Large intestine (tissue), 3 donors: ENCODE measurements at regions not wholly inside any gene's neighbourhood (a gene's known extent, or its start where the extent isn't known, plus 50 kb on each side); places are given as distances from the start of the nearest gene placed in this dataset.

ENCODE experiments used
- DNase-seq, 2 donors: peaks; one replicate each; pipeline versions ENCODE4 v3.0.0 to v3.0.0-alpha.2; 2013
- H3K27ac ChIP-seq: one replicate; pipeline ENCODE4 v1.5.1; 2013; ENCODE audit warnings: low read length
- H3K27me3 ChIP-seq: 2 replicates; pipeline ENCODE4 v1.6.1; 2013; ENCODE audit warnings: low read length; ENCODE audit not compliant: control insufficient read depth, insufficient read depth
- H3K36me3 ChIP-seq: 2 replicates; pipeline ENCODE4 v1.6.1; 2013; ENCODE audit warnings: low read length; ENCODE audit not compliant: control insufficient read depth, insufficient read depth
- H3K4me1 ChIP-seq: one replicate; pipeline ENCODE4 v1.6.1; 2013; ENCODE audit warnings: low read length; ENCODE audit not compliant: control insufficient read depth, insufficient read depth
- H3K4me3 ChIP-seq: one replicate; pipeline ENCODE4 v1.5.1; 2013; ENCODE audit warnings: low read length
- H3K9me3 ChIP-seq: one replicate; pipeline ENCODE4 v1.6.1; 2013; ENCODE audit warnings: mild to moderate bottlenecking, low read depth, low read length, moderate library complexity; ENCODE audit not compliant: control insufficient read depth
- WGBS: methylation state at CpG from one replicate; pipeline ENCODE4 v1.1.5; 2013; ENCODE audit warnings: low lambda C conversion rate; ENCODE audit not compliant: insufficient coverage; 5-methylcytosine and 5-hydroxymethylcytosine counted together

DNA sequence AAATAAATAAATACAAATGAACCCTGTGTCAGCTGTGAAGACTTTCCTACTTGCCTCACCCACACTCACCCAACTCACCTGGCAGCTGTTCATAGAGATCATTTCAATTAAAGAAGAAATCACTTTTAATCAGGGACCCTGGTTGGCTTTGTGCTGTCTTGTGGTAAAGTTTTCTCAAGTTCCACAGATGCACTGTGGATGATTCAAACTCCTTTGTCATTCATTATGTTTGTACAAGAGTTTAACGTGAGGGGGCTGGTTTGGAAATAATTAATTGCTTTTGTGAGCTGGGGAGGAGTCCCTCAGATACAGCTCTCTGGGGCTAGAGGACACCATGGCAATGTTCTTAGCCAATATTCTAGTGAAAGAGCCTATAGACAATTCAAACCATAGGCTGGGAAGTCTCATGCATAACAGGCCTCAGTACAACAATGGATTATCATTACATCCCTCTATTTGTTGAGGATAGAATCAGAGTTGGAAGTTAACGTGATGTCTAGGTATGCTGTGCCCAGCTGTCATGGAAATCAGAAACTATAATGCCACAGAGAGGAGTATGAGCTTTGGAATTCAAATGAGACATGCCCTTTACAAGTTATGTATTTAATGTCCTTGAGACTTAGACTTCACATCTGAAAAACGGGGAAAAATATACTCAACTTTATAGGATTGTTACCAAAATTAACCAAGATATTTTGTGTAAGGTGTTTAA, 698.5 kb downstream of the KCNA4 start:
- Histone ChIP-seq H3K4me1 (no peaks in the 10 kb centered on the region), H3K27me3 (no peaks in the 10 kb centered on the region), H3K9me3 (no peaks in the 10 kb centered on the region), H3K27ac (no peak overlapping the region), H3K36me3 (no peaks in the 10 kb centered on the region), H3K4me3 (no peak overlapping the region)
- 40% methylated on average over 1 of the region's 3 CpGs for WGBS
- DNase-seq, result no peak

DNA sequence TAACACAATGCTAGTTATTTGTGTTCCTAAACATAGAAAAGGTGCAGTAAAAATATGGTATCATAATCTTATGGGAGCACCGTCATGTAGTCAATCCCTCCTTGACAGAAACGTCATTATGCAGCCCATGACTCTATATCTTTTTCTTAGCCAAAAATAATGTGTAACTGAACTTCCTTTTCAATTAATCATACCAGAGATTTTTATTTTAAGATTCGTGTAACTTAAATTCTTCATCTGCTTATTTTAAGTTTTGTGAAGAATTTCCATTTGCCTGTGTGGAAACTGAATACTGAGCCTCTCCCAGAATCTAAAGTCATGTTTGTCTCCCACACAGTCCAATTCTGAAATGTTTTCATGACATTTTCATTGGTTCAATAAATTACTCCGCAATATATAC, 699.1 kb downstream of the KCNA4 start:
- Histone ChIP-seq H3K36me3 (no peaks in the 10 kb centered on the region), H3K4me1 (no peaks in the 10 kb centered on the region), H3K27me3 (no peaks in the 10 kb centered on the region), H3K9me3 (no peaks in the 10 kb centered on the region), H3K4me3 (no peak overlapping the region), H3K27ac (no peak overlapping the region)
- no peak for DNase-seq
- 90% methylated on average over 3 of the region's 4 CpGs for WGBS

DNA sequence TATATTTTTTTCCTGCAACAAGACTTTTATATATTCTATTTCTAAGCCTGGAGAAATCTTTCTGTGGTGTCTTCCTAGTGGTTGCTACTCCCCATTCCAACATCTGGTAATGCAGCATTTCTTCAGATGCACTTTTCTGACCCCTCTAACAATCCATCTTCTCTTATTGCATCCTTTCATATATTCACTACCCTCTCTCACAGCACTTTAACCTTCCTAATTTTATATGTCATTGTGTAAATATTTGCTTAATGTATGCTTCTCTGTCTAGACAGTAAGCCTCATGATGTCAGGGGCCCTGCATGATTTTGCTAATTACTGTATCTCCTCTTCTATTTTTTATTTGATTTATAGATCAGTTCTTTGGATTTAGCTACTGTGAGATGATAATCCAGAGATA, 701.6 kb downstream of the KCNA4 start:
- H3K9me3 ChIP-seq, result no peaks in the 10 kb centered on the region
- no peak for DNase-seq
- H3K36me3 ChIP-seq, result no peaks in the 10 kb centered on the region
- no peaks in the 10 kb centered on the region for H3K4me1 ChIP-seq
- no peak overlapping the region for H3K27ac ChIP-seq
- H3K4me3 ChIP-seq, result no peak overlapping the region
- no peaks in the 10 kb centered on the region for H3K27me3 ChIP-seq

DNA sequence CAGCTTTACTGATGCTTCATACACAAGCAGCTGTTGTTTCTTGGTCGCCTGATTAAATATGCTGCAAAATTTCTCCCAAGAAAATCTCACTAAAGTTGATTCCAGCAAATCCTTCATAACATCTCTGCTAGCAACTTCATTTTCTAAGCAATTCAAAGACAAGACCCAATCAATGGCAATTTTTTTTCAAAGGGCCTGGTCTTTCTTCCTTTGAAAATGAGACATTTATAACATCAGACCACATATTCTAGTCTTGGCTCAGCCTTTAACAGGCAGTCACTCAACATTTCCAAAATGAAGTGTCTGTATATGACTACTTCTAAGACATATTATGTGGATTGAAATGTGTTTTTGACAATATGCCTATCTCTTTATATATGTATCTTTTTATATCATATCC, 702.6 kb downstream of the KCNA4 start:
- Histone ChIP-seq H3K9me3 (no peaks in the 10 kb centered on the region), H3K27ac (no peak overlapping the region), H3K27me3 (no peaks in the 10 kb centered on the region), H3K36me3 (no peaks in the 10 kb centered on the region), H3K4me1 (no peaks in the 10 kb centered on the region), H3K4me3 (no peak overlapping the region)
- no CpG with 5 or more reads among the region's 1 CpG for WGBS
- no peak for DNase-seq

DNA sequence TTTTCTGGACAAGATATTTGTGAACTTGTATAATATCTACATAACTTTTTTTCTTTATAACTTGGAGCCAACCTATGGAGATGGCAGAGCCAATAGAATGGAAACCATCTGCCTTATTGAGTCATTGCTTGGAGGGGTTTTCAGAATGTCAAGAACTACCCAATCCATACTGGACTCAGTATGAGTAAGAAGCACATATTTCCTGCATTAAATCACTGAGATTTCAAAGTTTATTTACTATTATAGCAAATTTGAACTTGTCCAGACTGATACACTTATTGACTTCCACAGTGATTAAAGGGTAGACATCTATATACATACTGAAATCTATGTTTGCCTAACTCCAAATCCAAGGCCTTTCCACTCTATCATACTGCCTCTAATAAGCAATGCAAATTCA, 704.0 kb downstream of the KCNA4 start:
- H3K4me1 ChIP-seq, result no peaks in the 10 kb centered on the region
- no peak overlapping the region for H3K4me3 ChIP-seq
- no peaks in the 10 kb centered on the region for H3K36me3 ChIP-seq
- H3K27me3 ChIP-seq, result no peaks in the 10 kb centered on the region
- no peaks in the 10 kb centered on the region for H3K9me3 ChIP-seq
- DNase-seq, result no peak
- H3K27ac ChIP-seq, result no peak overlapping the region

DNA sequence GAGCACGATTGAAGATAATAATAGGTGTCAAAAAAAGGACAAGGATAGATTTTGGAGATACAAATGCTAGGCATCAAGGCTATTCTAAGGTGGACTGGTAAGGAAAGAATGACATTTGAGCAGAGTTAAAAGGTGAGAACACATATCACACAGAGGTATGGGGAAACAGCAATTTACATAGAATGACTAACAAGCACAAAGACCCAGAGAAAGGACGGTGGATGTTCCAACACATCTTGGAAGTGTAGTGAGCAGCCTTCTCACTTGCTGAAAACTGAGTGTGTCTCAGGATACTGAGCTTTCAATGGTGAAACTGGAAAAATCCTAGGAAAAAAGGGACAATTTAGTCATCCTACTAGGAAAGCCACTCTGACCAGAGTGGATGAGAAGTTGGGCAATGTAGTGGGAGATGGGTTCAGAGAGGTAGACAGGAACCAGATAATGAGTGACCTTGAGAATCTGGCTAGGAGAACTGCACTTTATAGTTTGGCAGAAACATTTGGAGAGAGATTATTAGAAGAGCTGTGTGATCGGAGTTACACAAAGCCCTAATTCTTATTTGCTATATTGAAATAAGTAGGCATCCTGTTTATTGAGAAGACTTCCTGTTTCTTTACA, 706.0 kb downstream of the KCNA4 start:
- no peak overlapping the region for H3K4me3 ChIP-seq
- no peaks in the 10 kb centered on the region for H3K36me3 ChIP-seq
- no peaks in the 10 kb centered on the region for H3K27me3 ChIP-seq
- no peak overlapping the region for H3K27ac ChIP-seq
- no peak for DNase-seq
- 17% methylated on average over 1 of the region's 3 CpGs for WGBS
- no peaks in the 10 kb centered on the region for H3K9me3 ChIP-seq
- H3K4me1 ChIP-seq, result no peaks in the 10 kb centered on the region

DNA sequence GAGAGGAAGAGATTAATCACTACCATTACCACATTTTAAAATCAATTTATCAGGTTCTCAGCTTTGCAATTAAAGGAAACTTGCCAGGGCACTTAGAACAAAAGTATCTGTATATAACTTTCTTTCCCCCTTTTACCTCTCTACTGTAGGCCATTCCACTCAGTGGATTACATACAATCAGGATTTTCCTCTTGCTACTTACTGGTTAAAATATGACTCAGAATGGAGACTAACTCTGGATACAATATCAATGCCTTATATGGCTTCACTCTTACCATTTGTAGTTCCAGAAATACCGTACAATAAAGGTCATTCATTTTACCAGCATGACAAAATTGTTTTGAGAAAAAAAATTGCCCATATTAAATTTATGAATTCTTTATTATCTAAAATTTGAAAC, 706.8 kb downstream of the KCNA4 start:
- no peaks in the 10 kb centered on the region for H3K36me3 ChIP-seq
- whole genome bisulfite sequencing, result 50% methylated on average over 1 of the region's 1 CpG
- H3K4me1 ChIP-seq, result no peaks in the 10 kb centered on the region
- no peak for DNase-seq
- H3K4me3 ChIP-seq, result no peak overlapping the region
- no peaks in the 10 kb centered on the region for H3K9me3 ChIP-seq
- H3K27me3 ChIP-seq, result no peaks in the 10 kb centered on the region
- H3K27ac ChIP-seq, result no peak overlapping the region

DNA sequence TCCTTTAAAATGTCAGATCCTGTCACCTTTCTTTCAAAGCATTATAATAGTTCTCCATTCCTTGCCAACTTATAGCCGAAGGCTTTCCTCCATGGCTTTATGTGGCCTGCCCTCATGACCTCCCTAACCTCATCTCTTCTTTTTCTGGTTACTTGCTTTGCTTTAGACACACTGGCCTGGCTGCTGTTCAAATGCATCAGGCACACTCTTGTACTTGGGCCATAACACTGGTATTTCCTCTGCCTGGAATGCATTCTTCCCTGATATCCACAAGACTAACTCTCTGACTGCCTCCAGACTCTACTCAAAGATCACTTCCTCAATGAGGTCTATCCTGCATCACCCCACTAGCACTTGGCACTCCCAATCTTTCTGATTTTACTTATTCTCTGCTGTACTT, 710.3 kb downstream of the KCNA4 start:
- no peaks in the 10 kb centered on the region for H3K4me1 ChIP-seq
- no peaks in the 10 kb centered on the region for H3K27me3 ChIP-seq
- no peaks in the 10 kb centered on the region for H3K9me3 ChIP-seq
- WGBS, result 86% methylated on average over 1 of the region's 1 CpG
- H3K27ac ChIP-seq, result no peak overlapping the region
- no peaks in the 10 kb centered on the region for H3K36me3 ChIP-seq
- H3K4me3 ChIP-seq, result no peak overlapping the region
- no peak for DNase-seq

DNA sequence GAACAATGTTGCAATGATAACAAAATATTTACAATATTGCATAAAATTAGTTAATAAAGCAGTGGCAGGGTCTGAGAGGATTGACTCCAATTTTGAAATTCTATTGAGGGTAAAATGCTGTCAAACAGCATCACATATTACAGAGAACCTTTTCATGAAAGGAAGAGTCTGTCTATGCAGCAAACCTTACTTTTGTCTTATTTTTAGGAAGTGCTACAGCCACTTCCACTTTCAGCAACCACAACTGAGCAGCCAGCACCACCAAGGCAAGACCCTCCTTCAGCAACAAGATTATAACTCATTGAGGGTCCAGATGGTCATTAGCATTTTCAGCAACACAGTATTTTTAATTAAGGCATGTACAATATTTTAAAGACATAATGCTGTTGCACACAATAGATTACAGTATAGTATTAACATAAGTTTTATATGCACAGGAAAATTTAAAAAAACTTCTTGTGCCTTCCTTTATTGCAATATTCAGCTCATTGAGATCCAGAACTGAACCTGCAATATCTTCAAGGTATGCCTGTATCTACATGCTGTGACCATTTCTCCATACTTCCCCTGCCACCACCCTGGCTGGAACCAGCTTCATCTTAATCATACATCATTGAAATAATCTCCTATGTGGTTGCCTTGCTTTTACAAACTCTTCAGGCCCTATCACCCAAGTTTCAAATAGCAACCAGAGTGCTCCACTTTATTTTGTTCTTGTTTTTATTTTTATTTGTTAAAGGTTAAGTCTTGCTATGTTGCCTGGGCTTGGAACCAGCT, 711.2 kb downstream of the KCNA4 start:
- no peaks in the 10 kb centered on the region for H3K36me3 ChIP-seq
- no peaks in the 10 kb centered on the region for H3K4me1 ChIP-seq
- no peaks in the 10 kb centered on the region for H3K9me3 ChIP-seq
- H3K27me3 ChIP-seq, result no peaks in the 10 kb centered on the region
- H3K27ac ChIP-seq, result no peak overlapping the region
- no peak for DNase-seq
- H3K4me3 ChIP-seq, result no peak overlapping the region

DNA sequence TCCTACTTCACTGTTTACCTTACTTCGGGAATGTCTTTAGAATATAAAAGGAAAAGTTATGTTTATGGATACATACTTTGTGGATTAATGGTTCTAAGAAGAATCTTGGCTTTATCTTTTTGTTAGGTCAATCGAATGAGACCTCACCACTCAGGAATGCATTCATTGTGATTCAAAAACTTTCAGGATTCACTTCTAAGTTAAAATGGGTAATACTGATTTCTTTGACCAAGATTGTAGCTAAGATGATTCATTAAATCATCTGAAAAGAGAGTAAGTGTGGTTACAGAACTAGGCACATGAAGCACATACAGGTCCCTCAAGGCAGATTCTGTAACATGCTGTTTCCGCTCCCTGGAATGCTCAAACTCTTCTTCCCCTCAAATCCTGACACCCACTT, 716.4 kb downstream of the KCNA4 start:
- no peaks in the 10 kb centered on the region for H3K9me3 ChIP-seq
- no CpG with 5 or more reads among the region's 3 CpGs for WGBS
- no peak overlapping the region for H3K4me3 ChIP-seq
- no peak for DNase-seq
- no peak overlapping the region for H3K27ac ChIP-seq
- no peaks in the 10 kb centered on the region for H3K27me3 ChIP-seq
- H3K4me1 ChIP-seq, result no peaks in the 10 kb centered on the region
- no peaks in the 10 kb centered on the region for H3K36me3 ChIP-seq

DNA sequence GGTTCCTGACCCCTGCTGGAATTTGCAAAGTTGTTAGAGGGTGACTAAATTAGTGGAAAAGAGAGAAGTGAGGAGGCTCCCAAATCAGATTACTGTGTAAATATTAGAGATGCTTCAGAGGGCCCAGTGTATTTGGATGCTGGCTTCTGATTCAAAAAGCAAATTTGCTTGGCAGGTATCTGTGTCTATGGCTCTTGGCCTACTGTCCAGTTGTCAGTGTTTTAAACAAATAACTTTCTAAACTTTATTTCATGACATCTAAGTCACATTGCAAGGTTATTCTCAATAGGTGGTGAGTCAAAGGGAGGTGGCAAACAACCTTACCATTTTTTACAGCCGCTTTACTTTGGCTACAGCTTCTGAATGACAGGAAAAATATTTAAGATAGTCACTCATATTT, 720.1 kb downstream of the KCNA4 start:
- no peaks in the 10 kb centered on the region for H3K9me3 ChIP-seq
- H3K4me3 ChIP-seq, result no peak overlapping the region
- H3K27me3 ChIP-seq, result no peaks in the 10 kb centered on the region
- H3K4me1 ChIP-seq, result no peaks in the 10 kb centered on the region
- H3K36me3 ChIP-seq, result no peaks in the 10 kb centered on the region
- no CpG with 5 or more reads among the region's 1 CpG for WGBS
- no peak for DNase-seq
- H3K27ac ChIP-seq, result no peak overlapping the region
